HT-29 (cell line): ENCODE measurements at regions not wholly inside any gene's neighbourhood (a gene's known extent, or its start where the extent isn't known, plus 50 kb on each side); places are given as distances from the start of the nearest gene placed in this dataset.

ENCODE experiments used
- DNase-seq: peaks from one replicate; pipeline ENCODE4 v3.0.0-alpha.2; 2015; ENCODE audit warnings: low spot score

- DNase-seq, result no peak
Observed at GRCh38 chr21:43364261-43364510, 62.7 kb downstream of the SIK1 start.

DNA sequence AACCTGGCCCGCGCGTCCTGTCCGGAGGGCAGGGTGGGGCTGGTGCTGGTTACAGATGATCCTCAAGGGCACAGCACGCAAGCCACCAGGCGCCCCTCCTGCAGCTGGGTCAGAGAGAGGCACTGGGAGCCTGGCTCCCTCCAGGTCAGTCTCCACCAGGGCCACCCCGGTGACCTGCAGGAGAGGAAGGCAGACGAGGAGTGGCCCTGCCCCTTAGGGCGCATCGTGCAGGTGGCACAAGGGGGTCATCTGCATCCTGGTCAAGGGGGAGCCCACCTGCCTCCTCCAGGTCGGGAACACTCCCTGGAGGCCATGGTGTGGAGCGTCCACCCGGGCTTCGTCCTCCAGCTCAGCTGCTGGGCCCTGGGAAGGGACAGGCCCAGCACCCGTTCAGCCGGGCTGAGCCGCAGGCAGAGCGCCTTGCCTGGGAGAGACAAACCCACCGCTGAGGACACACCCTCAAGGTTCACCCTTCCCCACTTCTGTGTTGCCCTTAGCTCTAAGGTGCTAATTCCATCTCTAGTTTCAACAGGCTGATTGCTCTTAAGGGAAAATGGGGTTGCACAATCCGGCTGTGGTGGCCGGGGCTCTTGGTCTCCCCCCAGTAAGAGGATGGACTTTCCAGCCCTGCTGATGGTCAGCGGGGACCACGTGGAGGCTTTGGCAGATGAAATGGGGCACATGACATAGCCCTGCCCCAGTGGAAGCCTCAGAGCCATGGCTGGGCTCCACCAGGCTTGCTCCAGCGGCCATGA, 63.2 kb downstream of the SIK1 start:
- DNase-seq, result no peak

GRCh38 chr21:43362915-43363314, 64.0 kb downstream of the SIK1 start:
- DNase-seq, result no peak

DNA sequence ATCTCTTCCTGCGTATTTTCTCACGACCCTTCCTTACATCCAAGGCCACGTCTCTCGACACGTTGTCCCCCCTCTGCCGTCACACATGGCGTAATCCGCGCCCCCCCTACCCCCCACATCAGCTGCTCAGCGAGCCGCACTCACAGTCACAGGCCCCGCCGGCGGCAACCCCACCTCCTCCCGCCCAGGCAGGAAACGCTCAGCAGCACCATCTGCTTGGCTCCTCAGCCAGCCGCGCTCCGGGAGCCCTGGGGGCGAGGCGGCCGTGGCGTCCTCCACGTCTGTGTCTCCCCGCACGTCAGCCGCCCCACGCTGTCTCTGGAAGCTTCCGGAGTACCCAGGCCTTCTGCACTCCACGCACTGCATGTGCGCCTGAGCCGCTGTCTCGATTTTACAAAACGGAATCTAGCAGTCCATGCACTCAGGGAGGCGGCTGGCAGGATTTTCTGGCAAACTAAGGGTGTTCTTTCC, 64.6 kb downstream of the SIK1 start:
- DNase-seq, result no peak

DNA sequence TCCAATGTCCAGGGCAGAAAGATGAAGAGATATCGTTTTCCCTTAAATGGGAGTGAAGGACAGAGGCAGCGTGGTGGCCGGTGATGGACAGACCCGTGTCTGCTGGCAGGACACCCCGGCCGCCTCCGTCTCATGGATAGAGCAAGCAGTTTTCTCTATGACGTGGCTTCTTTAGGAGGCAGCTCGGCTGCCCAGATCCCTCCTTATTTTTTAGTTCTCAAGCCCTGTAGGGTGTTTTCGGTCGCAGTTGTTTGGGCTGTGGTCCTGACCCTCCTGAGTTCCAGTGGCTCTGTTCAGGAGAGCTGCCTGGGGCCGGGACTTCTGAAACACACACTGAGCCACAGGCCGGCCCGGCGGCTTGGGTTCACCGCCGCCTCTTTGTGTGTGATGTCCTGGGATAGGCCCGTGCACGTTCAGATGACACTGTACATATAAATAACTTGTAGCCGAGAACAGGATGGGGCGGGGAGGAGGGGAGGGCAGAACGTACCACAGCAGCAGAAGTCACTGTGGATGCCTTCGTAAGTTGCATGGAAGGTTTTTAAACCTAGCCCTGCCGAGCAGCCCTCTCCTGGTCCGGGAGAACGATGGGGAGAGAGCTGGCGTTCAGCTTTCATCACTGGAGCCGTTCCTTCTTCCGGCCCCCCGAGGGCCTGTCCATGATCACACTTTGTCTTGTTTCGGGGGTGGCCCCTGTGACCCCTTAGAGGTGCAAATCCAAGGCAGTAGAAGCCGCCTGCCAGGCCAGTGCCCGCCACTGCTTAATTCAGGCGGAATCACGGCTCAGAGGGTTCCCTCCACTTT, 65.2 kb downstream of the SIK1 start:
- no peak for DNase-seq

GRCh38 chr21:43361127-43361492, 65.8 kb downstream of the SIK1 start:
- DNase-seq, result no peak

- DNase-seq, result no peak
Observed at GRCh38 chr21:43360441-43361126, 66.3 kb downstream of the SIK1 start.

GRCh38 chr21:43358940-43359822, 67.8 kb downstream of the SIK1 start:
- no peak for DNase-seq

- no peak for DNase-seq
Observed at GRCh38 chr21:43357715-43358430, 69.1 kb downstream of the SIK1 start.

- DNase-seq, result peak; percentile 22
Observed at GRCh38 chr21:43355925-43356289, 71.0 kb downstream of the SIK1 start.

GRCh38 chr21:43355266-43355924, 71.5 kb downstream of the SIK1 start:
- DNase-seq, result no peak

DNA sequence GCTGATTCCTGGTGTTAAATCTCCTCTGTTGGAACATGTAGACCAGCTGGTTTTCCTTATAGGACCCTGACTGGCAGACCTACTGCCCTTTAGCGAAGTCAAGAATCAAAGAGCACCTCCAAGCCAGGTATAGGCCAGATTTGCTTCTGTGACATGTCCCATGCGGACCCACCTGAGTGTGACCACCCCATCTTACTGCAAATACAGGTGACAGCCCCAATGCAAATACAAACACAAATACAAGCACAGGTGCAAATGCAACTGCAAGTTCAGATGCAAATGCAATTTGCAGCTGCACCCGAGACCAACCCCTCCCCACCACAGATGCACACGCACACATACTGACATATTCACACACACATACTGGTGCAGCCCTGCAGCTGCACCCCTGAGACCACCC, 72.3 kb downstream of the SIK1 start:
- DNase-seq, result no peak

GRCh38 chr21:43354026-43354420, 72.9 kb downstream of the SIK1 start:
- no peak for DNase-seq

DNA sequence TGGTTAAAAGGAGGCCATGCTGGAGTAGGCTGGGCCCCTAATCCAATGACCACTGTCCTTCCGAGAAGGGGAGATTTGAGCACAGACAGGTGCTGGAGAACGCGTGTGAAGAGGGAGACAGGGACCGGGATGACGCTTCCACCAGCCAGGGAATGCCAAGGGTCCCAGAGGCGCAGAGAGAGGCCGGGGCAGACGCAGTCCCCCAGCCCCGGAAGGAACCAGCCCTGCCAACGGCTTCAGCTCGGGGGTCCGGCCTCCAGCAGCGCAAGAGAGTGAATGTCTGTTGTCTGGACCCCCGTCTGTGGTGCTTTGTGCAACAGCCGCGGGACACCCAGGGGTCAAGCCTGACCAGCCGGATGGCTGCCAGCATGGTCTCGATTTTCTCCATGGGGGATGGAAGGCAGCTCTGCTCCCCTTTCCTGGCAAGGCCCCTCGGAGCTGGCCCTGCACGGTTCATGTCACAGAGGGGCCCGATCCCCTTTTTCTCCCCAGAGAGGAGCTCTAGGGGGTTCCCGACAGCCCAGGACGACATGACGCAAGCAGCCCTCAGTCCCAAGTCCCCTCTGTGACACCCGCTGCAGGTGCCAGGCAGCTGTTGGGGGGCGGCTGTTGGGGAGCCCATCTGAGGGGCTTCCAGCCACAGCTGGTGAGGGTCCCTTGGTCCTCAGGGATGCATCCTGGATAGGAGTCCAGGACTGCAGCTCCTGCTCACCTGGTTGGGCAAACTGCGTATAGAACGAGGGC, 73.5 kb downstream of the SIK1 start:
- DNase-seq, result no peak

- DNase-seq, result no peak
Observed at GRCh38 chr21:43352568-43353281, 74.2 kb downstream of the SIK1 start.

DNA sequence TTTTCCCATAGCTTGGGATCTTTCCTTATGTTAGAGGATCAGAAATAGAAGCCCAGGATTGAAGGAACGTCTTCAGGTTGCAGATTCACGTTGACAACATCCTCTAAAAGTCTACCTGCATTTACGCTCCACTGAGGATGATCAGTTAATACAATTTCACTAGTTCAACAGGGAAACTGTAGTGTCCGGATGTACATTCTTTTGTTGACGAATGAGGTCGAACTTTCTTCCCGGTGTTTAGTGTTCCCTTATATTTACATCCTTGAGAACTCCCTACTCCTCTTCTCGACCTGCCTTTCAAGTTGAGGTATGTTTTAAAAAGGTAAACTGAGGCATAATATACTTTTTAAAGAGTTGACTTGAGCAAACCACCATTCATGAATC, 74.8 kb downstream of the SIK1 start:
- no peak for DNase-seq

DNA sequence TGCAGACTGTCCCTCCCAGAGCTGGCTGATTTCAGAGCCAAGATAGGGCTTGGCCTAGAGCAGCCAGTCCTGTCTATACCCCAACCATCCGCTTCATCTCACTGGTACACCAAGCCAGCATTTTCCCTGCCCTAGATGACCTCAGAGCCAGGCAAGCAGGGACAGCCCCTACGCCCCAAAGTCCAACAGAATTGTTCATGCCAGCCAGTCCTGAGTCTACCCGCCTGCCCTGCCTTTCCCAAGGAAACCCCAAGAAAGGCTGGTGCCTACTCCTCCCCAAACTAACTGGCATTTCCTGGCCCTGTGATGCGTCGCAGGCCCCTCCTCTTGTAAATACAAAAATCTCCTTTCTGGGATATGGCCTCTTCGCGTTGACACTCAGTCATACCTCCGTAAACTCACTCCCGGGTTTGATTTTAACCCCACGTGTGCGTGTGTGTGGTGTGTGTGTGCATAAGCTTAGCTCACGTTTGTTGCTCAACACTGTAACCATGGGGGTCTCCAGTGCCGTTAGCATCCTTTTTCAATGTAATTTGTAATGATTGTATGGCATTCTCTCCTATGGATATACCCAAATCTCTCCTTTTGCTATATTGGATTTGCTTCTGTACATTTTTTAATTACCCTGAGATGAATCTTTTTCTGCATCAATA, 75.3 kb downstream of the SIK1 start:
- DNase-seq, result no peak

DNA sequence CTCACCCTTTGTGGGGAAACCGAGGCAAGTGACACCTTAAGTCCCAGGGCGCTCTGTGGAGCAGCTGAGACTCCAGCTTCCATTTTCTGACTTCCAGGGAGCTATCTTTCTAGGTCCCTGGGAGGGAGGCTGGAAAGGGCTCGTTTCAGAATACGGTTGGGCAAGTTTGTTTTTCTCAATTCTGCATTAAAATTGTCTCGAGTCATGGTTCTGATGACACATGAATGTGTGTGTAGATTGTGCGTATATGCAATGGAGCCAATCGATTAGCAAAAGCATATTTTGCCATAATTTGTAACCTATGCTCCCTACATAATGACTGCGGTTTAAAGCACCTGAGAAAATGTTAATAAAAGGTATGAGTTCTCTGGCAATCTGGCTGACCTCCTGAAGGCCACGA, 77.3 kb downstream of the SIK1 start:
- no peak for DNase-seq

- DNase-seq, result no peak
Observed at GRCh38 chr21:43348801-43349261, 78.1 kb downstream of the SIK1 start.
